C4-2B (cell line): ENCODE measurements at regions not wholly inside any gene's neighbourhood (a gene's known extent, or its start where the extent isn't known, plus 50 kb on each side); places are given as distances from the start of the nearest gene placed in this dataset.
"Not testable (repeated sequence)": the region's sequence is repeated elsewhere in the genome, so short reads cannot be mapped to it uniquely, and the experiment has no call there.

ENCODE experiments used
- H3K27ac ChIP-seq: fragments of 450-650 bp; 2 replicates; pipeline ENCODE4 v1.5.1; 2017
- ZFX ChIP-seq: fragments of 450-650 bp; IDR thresholded peaks from 2 replicates; pipeline ENCODE4 v1.6.1; 2017
- TF ChIP-seq, protein P1 (sequence below): fragments of 450-650 bp; conservative IDR thresholded peaks from 2 replicates; pipeline ENCODE4 v1.5.1; 2017; ENCODE audit warnings: mild to moderate bottlenecking

- H3K27ac ChIP-seq: no peak overlapping the region
- no peak for TF ChIP-seq ZFX
- TF ChIP-seq, protein P1, sequence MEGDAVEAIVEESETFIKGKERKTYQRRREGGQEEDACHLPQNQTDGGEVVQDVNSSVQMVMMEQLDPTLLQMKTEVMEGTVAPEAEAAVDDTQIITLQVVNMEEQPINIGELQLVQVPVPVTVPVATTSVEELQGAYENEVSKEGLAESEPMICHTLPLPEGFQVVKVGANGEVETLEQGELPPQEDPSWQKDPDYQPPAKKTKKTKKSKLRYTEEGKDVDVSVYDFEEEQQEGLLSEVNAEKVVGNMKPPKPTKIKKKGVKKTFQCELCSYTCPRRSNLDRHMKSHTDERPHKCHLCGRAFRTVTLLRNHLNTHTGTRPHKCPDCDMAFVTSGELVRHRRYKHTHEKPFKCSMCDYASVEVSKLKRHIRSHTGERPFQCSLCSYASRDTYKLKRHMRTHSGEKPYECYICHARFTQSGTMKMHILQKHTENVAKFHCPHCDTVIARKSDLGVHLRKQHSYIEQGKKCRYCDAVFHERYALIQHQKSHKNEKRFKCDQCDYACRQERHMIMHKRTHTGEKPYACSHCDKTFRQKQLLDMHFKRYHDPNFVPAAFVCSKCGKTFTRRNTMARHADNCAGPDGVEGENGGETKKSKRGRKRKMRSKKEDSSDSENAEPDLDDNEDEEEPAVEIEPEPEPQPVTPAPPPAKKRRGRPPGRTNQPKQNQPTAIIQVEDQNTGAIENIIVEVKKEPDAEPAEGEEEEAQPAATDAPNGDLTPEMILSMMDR: no peak
Observed at GRCh38 chr1:118298397-118298796, 113.4 kb upstream of the SPAG17 start.

DNA sequence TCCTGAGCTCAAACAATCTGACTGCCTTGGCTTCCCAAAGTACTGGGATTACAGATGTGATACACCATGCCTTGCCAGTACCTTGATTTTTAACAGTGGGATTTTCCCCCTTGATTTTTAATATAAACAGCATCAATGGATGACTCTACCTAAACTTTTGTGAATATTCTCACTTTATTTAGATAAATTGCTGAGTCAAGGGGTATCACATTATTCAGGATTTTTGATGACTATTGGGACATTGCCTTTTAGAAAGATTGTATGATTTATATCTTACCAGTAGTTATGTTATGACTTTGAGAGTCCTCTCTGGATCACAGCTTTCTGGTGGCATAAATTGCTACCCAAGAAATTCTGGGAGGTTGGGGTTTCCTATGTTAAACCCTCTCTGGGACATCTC lies 112.5 kb upstream of the SPAG17 start:
- H3K27ac ChIP-seq: no peak overlapping the region
- no peak for TF ChIP-seq ZFX
- TF ChIP-seq, protein P1: no peak

- TF ChIP-seq, protein P1: no peak
- TF ChIP-seq ZFX: no peak
- H3K27ac ChIP-seq: no peak overlapping the region; the same call in 1 of the 2 replicates
Observed at GRCh38 chr1:118294875-118295642, 110.0 kb upstream of the SPAG17 start.

GRCh38 chr1:118291661-118292060 lies 106.6 kb upstream of the SPAG17 start:
- TF ChIP-seq, protein P1: no peak
- TF ChIP-seq ZFX: no peak
- H3K27ac ChIP-seq: no peak overlapping the region

- no peak overlapping the region for H3K27ac ChIP-seq
- no peak for TF ChIP-seq ZFX
- TF ChIP-seq, protein P1: no peak
Observed at GRCh38 chr1:118290571-118290970, 105.5 kb upstream of the SPAG17 start.

- no peak overlapping the region for H3K27ac ChIP-seq
- no peak for TF ChIP-seq ZFX
- TF ChIP-seq, protein P1: no peak
Observed at GRCh38 chr1:118290046-118290445, 105.0 kb upstream of the SPAG17 start.

GRCh38 chr1:118280656-118281055 lies 95.6 kb upstream of the SPAG17 start:
- not testable (repeated sequence) for H3K27ac ChIP-seq

- TF ChIP-seq ZFX: no peak
- TF ChIP-seq, protein P1: no peak
Observed at GRCh38 chr1:118275472-118276115, 90.6 kb upstream of the SPAG17 start.

More at GRCh38 chr1:118275472-118276115, 90.6 kb upstream of the SPAG17 start:
- no peak overlapping the region for H3K27ac ChIP-seq
